HuH-7 (cell line): ENCODE measurements at regions not wholly inside any gene's neighbourhood (a gene's known extent, or its start where the extent isn't known, plus 50 kb on each side); places are given as distances from the start of the nearest gene placed in this dataset.
"Not testable (repeated sequence)": the region's sequence is repeated elsewhere in the genome, so short reads cannot be mapped to it uniquely, and the experiment has no call there.

Source experiments
- DNase-seq: peaks from one replicate; pipeline ENCODE4 v3.0.0; 2011; ENCODE audit warnings: low spot score

- DNase-seq: not testable (repeated sequence)
Measured at GRCh38 chr4:59724286-59724685, 1475.8 kb upstream of the ADGRL3 start.

GRCh38 chr4:59727745-59728144 lies 1472.4 kb upstream of the ADGRL3 start:
- no peak for DNase-seq

- DNase-seq: no peak
Measured at GRCh38 chr4:59728496-59728895, 1471.6 kb upstream of the ADGRL3 start.

GRCh38 chr4:59729321-59729720 lies 1470.8 kb upstream of the ADGRL3 start:
- no peak for DNase-seq

- no peak for DNase-seq
Measured at GRCh38 chr4:59748433-59748832, 1451.7 kb upstream of the ADGRL3 start.

DNA sequence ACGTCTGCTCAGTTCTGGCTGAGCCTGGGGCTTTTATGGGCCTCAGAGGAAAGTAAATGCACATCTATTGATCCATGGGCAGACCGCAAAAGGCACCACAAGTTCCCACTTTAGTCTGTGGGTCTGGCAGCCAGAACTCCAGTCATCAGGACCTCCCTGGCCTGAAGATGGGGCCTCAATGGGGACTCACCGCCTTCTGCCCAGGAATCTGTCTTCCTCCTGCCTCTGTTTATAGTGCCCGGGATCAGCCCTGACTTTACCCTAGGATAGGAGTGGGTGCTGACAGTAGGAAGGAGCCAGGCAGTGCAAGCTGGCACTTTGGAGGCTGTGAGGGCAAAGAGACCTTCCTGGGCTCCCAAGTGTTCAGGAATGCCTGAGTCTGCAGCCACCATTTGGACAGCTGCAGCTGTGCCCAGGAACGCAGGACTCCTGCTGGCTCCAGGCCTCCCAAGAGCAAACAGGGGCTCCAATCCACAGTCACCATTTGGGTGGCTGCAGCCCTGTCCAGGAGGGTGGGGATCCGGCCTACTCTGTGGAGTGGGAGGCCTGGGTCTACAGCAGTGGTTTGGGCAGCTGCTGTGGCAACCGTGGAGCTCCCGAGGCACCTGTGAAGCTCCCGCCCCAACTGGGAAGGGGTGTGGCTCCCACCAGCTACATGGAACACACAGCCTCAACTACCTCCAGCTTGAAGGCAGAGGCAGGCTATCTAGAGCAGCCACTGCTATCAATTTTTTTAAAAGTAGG lies 1440.9 kb upstream of the ADGRL3 start:
- no peak for DNase-seq

DNA sequence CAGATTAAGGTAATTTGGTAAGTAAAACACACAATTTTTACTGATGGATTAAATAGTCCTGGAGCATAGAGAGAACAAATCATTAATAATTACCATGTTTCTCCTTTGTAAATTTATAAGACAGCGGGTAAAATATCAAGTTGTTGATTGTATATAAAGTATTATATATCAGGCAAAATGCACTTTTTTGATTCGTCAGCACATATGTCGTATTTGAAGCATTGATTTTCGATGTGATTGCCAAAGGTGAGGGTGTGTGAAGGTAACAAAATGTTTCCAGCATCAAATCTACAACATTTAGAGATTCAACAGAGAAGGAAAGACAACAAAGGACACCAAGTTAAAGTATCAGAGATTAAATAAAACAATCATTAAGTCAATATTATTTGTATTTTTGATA lies 1437.8 kb upstream of the ADGRL3 start:
- no peak for DNase-seq

GRCh38 chr4:59770601-59771264 lies 1429.4 kb upstream of the ADGRL3 start:
- DNase-seq: no peak

DNA sequence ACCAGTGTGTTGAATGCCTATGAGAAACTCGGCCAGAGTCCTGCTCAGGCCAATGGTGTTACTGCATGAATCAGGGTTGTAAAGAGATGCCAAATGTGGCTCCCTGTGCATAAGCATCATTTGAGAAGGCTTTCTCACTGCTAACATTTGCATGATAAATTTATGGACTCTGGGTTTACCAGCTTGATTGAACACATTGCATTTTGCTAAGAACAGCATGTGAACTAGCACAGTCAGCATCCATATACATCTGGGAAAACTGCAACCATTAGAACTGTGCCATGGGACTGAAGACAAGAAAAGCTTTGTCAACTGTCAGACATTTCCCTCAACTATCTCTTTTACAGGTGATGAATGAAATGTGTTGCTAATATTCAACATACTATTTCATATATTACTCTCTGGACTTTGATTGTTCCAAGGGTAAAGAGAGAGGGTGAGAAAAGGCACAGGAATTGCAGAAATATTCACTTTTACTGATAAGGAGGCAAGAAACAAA lies 1427.4 kb upstream of the ADGRL3 start:
- DNase-seq: no peak

- DNase-seq: not testable (repeated sequence)
Measured at GRCh38 chr4:59780271-59780670, 1419.9 kb upstream of the ADGRL3 start.

DNA sequence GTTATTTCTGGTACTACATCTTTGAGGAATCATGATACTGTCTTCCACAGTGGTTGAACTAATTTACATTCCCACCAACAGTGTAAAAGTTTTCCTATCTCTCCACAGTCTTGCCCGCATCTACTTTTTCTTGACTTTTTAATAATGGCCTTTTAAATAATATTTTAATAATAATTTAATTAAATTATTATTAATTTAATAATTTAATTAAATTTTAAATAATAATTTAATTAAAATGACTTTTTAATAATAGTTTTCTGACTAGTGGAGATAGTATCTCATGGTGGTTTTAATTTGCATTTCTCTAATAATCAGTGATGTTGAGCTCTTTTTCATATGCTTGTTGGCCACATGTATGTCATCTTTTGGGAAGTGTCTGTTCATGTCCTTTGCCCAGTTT lies 1395.0 kb upstream of the ADGRL3 start:
- no peak for DNase-seq

- no peak for DNase-seq
Measured at GRCh38 chr4:59814402-59815010, 1385.6 kb upstream of the ADGRL3 start.

- no peak for DNase-seq
Measured at GRCh38 chr4:59818656-59819055, 1381.5 kb upstream of the ADGRL3 start.

- DNase-seq: no peak
Measured at GRCh38 chr4:59823311-59823710, 1376.8 kb upstream of the ADGRL3 start.

- DNase-seq: no peak
Measured at GRCh38 chr4:59825104-59825503, 1375.0 kb upstream of the ADGRL3 start.

- DNase-seq: no peak
Measured at GRCh38 chr4:59831746-59832145, 1368.4 kb upstream of the ADGRL3 start.

GRCh38 chr4:59834943-59835342 lies 1365.2 kb upstream of the ADGRL3 start:
- DNase-seq: no peak

GRCh38 chr4:59837751-59838150 lies 1362.4 kb upstream of the ADGRL3 start:
- no peak for DNase-seq

GRCh38 chr4:59838236-59838635 lies 1361.9 kb upstream of the ADGRL3 start:
- no peak for DNase-seq

DNA sequence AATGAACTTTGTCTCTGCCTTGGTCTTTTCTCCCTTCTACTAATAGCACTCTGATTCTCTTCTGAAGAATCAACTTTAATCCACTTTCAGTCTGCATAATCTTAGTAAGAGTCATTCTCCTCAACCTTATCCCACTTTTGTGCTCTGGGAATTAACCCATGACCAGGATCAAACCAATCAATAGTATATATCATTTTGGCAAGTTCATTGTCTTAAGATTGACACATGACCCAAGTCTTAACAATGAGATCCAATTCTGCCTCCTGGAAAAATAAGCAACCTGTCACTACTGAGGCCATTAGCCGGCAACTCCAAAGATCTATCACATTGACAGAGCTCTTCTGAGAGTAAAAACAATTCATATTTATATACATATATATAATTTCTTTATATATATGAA lies 1358.4 kb upstream of the ADGRL3 start:
- no peak for DNase-seq

DNA sequence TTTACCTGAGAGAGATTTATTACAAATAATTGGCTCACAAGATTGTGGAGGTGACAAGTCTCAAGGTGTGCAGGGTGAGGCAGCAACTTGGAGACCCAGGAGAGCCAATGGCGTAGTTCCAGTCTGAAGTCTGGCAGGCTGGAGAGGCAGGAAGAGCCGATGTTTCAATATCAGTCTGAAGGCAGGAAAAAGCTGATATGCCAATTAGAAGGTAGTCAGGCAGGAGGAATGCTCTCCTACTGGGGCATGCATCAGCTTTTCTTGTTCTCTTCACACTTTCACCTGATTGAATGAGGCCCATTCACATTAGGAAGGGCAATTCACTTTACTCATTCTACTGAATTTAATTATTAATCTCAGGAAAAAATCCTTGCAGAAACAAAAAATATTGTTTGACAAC lies 1351.7 kb upstream of the ADGRL3 start:
- DNase-seq: no peak

DNA sequence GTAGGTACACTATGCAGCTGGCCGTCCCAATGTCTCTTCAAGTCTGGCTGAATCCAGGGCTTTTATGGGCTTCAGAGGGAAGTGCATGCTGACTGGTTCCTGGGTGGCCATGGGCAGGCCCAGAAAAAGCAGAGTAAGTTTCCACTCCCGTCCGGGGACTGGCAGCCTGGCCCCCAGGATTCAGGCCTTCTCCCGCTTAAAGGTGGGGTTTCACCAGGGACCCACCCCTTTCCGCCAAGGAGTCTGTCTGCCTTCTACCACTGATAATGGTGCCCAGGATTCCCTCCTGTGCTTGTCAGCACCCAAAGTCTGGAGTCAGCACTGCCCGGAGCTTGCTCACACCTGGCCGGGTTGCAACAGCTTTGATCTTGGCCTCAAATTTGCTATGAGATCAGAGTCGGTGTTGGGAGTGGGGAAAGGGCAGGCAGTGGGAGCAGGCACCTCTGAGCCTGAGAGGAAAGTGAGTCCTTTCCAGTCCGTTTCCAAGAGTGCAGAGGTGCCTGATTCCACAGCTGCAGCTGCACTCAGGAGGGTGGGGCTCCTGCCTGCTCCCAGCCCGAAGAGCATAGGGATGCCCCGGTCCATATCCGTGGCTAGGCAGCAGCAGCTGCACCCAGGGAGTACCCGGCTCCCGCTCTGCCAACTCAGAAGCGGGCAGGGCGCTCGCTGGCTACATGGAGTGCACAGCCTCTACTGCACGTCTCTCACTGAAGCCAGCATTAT lies 1344.3 kb upstream of the ADGRL3 start:
- no peak for DNase-seq

- DNase-seq: no peak
Measured at GRCh38 chr4:59869056-59869455, 1331.1 kb upstream of the ADGRL3 start.
